Caco-2 (cell line): ENCODE measurements at regions not wholly inside any gene's neighbourhood (a gene's known extent, or its start where the extent isn't known, plus 50 kb on each side); places are given as distances from the start of the nearest gene placed in this dataset.

ENCODE experiments used
- BruUV-seq: library from RNA; stranded (reverse); fragments of 400-500 nt; replicated peaks from 2 replicates; lab custom pipeline; 2021; lab: Mats Ljungman, UMichigan
- CTCF ChIA-PET: fragments of 300-600 bp; sonication (Branson Sonifier 250); formaldehyde crosslinking; loops from one replicate; lab custom pipeline; 2022; ENCODE audit warnings: antibody characterized with exemption; lab: Charles Lee
- POLR2A ChIA-PET: fragments of 300-600 bp; sonication (Branson Sonifier 250); formaldehyde crosslinking; loops from one replicate; lab custom pipeline; 2022; ENCODE audit warnings: antibody characterized with exemption; lab: Charles Lee
- DNase-seq, 2 experiments: peaks; one replicate each; pipeline versions ENCODE4 v3.0.0 to v3.0.0-alpha.2; 2020 to 2022
- H3K27me3 ChIP-seq: replicated peaks from 2 replicates; pipeline ENCODE4 v1.6.0; 2011; ENCODE audit warnings: low read length; ENCODE audit not compliant: control insufficient read depth, insufficient read depth
- H3K36me3 ChIP-seq: 2 replicates; pipeline ENCODE4 v1.5.1; 2011; ENCODE audit warnings: low read length; ENCODE audit not compliant: control insufficient read depth, insufficient read depth
- H3K4me1 ChIP-seq: fragments of 250-450 bp; sonication (Bioruptor Pico); 2 replicates; pipeline ENCODE4 v1.5.1; 2020; ENCODE audit warnings: mild to moderate bottlenecking
- H3K4me3 ChIP-seq: 2 replicates; pipeline ENCODE4 v1.5.1; 2011; ENCODE audit warnings: low read depth, mild to moderate bottlenecking, control low read depth, low read length
- H3K9me3 ChIP-seq: fragments of 250-450 bp; sonication (Bioruptor Pico); 2 replicates; pipeline ENCODE4 v1.5.1; 2020; ENCODE audit warnings: mild to moderate bottlenecking, moderate library complexity
- H3K27ac Mint-ChIP-seq: one replicate; pipeline ENCODE4 v1.8.0; 2022; ENCODE audit warnings: mixed read lengths; ENCODE audit not compliant: unreplicated experiment
- H3K27me3 Mint-ChIP-seq: one replicate; pipeline ENCODE4 v1.8.0; 2022; ENCODE audit warnings: mixed read lengths; ENCODE audit not compliant: insufficient read depth, unreplicated experiment
- H3K36me3 Mint-ChIP-seq: one replicate; pipeline ENCODE4 v1.8.0; 2022; ENCODE audit warnings: mild to moderate bottlenecking, mixed read lengths; ENCODE audit not compliant: insufficient read depth, unreplicated experiment
- H3K4me1 Mint-ChIP-seq: one replicate; pipeline ENCODE4 v1.8.0; 2022; ENCODE audit warnings: low read depth, mixed read lengths; ENCODE audit not compliant: unreplicated experiment
- H3K4me3 Mint-ChIP-seq: one replicate; pipeline ENCODE4 v1.8.0; 2022; ENCODE audit warnings: mild to moderate bottlenecking, moderate library complexity, mixed read lengths; ENCODE audit not compliant: unreplicated experiment
- H3K9me3 Mint-ChIP-seq: one replicate; pipeline ENCODE4 v1.8.0; 2022; ENCODE audit warnings: mixed read lengths; ENCODE audit not compliant: unreplicated experiment
- CTCF ChIP-seq, 2 experiments: fragments of 200-600 bp in 1 of 2; IDR thresholded peaks; 1 replicate in 1 of 2; 2 replicates in 1 of 2; pipeline versions ENCODE4 v1.5.1 to v1.8.0; 2011 to 2022; ENCODE audit warnings: antibody characterized with exemption in 1 of 2, control low read depth in 1 of 2, inconsistent platforms in 1 of 2, low read depth in 1 of 2, low read length in 1 of 2, mild to moderate bottlenecking in 1 of 2, moderate library complexity in 1 of 2; ENCODE audit not compliant: insufficient read depth in 1 of 2, severe bottlenecking in 1 of 2, unreplicated experiment in 1 of 2
- intact Hi-C: fragments of 100-400 bp; cut with micrococcal nuclease; formaldehyde crosslinking; loops from one replicate; pipeline ENCODE4 v1.10.0; 2022; ENCODE audit not compliant: unreplicated experiment

DNA sequence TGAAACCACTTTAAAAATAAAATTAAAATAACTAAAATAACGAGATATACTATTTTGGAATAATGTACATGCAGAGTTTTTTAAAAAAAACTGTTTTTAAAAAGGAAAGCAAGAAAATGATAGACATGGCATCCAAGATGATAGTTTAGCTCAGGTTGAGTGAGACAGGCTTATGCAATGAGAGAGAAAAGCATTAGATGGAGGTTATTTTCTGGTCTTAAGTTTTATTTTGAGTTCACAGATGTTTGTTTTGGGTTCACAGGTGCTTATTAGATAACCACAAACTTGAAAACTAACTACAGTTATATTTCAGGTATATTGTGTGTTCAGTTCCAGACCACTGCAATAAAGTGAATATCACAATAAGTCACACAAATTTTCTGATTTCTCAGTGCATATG is 413.6 kb upstream of the TMCO5A start:
- Histone ChIP-seq H3K36me3 (no peaks in the 10 kb centered on the region), H3K27me3 (no peaks in the 10 kb centered on the region), H3K4me1 (no peaks in the 10 kb centered on the region), H3K4me3 (no peak overlapping the region), H3K9me3 (no peaks in the 10 kb centered on the region)
- Mint-ChIP-seq H3K4me3 (no peak overlapping the region), H3K9me3 (no peaks in the 10 kb centered on the region), H3K27me3 (peaks cover 11% of the 10 kb centered on the region), H3K36me3 (no peaks in the 10 kb centered on the region), H3K4me1 (no peaks in the 10 kb centered on the region), H3K27ac (no peak overlapping the region)
- BruUV-seq, result no TSS peak
- POLR2A ChIA-PET, result no interaction called here
- intact Hi-C loops, result no loop called here
- CTCF ChIA-PET, result no interaction called here
- no peak for TF ChIP-seq CTCF (IDR thresholded peaks at IDR 0.05; ENCODE audit: insufficient read depth in 1 of 2, low read depth in 1 of 2, low read length in 1 of 2, severe bottlenecking in 1 of 2, unreplicated experiment in 1 of 2)
- no peak for DNase-seq

DNA sequence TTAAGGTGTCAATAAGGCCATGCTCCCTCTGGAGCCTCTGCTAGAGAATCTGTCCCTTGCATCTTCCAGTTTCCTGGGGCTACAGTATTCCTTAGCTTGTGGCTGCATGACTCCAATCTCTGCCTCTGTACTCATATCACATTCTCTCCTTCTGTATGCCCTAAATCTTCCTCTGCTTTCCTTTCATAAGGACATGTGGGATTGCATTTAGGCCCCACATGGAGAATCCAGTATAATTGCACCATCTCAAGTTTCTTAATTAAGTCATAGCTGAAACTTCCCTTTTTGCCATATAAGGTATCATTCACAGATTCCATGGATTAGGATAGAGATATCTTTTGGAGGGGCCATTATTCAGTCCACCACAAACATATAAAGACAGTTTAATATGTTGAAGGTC is 409.8 kb upstream of the TMCO5A start:
- no TSS peak for BruUV-seq
- Mint-ChIP-seq H3K9me3 (no peaks in the 10 kb centered on the region), H3K4me3 (no peak overlapping the region), H3K36me3 (no peaks in the 10 kb centered on the region), H3K4me1 (no peaks in the 10 kb centered on the region), H3K27me3 (peaks cover 9% of the 10 kb centered on the region), H3K27ac (no peak overlapping the region)
- DNase-seq, result no peak
- ChIA-PET CTCF (no interaction called here), POLR2A (no interaction called here)
- no peaks in the 10 kb centered on the region for H3K9me3 ChIP-seq
- intact Hi-C loops, result no loop called here
- no peak overlapping the region for H3K4me3 ChIP-seq
- no peaks in the 10 kb centered on the region for H3K4me1 ChIP-seq
- no peak for TF ChIP-seq CTCF (IDR thresholded peaks at IDR 0.05; ENCODE audit: insufficient read depth in 1 of 2, low read depth in 1 of 2, low read length in 1 of 2, severe bottlenecking in 1 of 2, unreplicated experiment in 1 of 2)
- no peaks in the 10 kb centered on the region for H3K27me3 ChIP-seq
- H3K36me3 ChIP-seq, result no peaks in the 10 kb centered on the region

DNA sequence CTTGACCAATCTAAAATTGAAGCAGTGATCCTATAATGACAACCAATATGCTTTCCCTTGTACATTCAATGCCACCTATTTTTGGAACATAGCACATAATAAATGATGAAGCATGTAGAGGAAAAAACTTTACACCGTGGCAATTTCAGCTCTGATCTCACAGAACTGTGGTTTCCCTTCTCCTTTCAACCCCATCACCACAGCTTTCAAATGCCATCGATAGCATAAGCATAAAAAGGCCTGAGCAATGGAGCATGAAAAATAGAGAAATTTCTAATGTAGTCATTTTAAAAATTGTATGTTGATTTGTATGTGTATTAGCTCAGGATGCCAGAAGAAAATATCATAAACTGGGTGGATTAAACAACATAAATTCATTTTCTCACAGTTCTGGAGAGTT is 406.0 kb upstream of the TMCO5A start:
- CTCF ChIA-PET, result no interaction called here
- Histone ChIP-seq H3K4me1 (no peaks in the 10 kb centered on the region), H3K36me3 (no peaks in the 10 kb centered on the region), H3K27me3 (no peaks in the 10 kb centered on the region), H3K9me3 (no peaks in the 10 kb centered on the region), H3K4me3 (no peak overlapping the region)
- Mint-ChIP-seq H3K4me3 (no peak overlapping the region), H3K27ac (no peak overlapping the region), H3K36me3 (no peaks in the 10 kb centered on the region), H3K4me1 (no peaks in the 10 kb centered on the region), H3K27me3 (peaks cover 9% of the 10 kb centered on the region), H3K9me3 (no peaks in the 10 kb centered on the region)
- no peak for TF ChIP-seq CTCF (IDR thresholded peaks at IDR 0.05; ENCODE audit: insufficient read depth in 1 of 2, low read depth in 1 of 2, low read length in 1 of 2, severe bottlenecking in 1 of 2, unreplicated experiment in 1 of 2)
- intact Hi-C loops, result no loop called here
- POLR2A ChIA-PET, result no interaction called here
- no peak for DNase-seq
- no TSS peak for BruUV-seq
